ENCODE measurements at regions not wholly inside any gene's neighbourhood (a gene's known extent, or its start where the extent isn't known, plus 50 kb on each side); places are given as distances from the start of the nearest gene placed in this dataset.

- H3K27me3 Mint-ChIP-seq (ENCODE audit: low read depth, poor library complexity) = peaks cover 8% of the 10 kb centered on the region
- H3K36me3 Mint-ChIP-seq (ENCODE audit: low read depth) = no peaks in the 10 kb centered on the region
- H3K9me3 Mint-ChIP-seq = no peaks in the 10 kb centered on the region
- no peak overlapping the region for H3K27ac Mint-ChIP-seq
- H3K4me3 Mint-ChIP-seq = no peak overlapping the region
- no peak for DNase-seq
- TF ChIP-seq, protein P1, sequence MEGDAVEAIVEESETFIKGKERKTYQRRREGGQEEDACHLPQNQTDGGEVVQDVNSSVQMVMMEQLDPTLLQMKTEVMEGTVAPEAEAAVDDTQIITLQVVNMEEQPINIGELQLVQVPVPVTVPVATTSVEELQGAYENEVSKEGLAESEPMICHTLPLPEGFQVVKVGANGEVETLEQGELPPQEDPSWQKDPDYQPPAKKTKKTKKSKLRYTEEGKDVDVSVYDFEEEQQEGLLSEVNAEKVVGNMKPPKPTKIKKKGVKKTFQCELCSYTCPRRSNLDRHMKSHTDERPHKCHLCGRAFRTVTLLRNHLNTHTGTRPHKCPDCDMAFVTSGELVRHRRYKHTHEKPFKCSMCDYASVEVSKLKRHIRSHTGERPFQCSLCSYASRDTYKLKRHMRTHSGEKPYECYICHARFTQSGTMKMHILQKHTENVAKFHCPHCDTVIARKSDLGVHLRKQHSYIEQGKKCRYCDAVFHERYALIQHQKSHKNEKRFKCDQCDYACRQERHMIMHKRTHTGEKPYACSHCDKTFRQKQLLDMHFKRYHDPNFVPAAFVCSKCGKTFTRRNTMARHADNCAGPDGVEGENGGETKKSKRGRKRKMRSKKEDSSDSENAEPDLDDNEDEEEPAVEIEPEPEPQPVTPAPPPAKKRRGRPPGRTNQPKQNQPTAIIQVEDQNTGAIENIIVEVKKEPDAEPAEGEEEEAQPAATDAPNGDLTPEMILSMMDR (IDR thresholded peaks at IDR 0.05) = no peak
- peaks cover 16% of the 10 kb centered on the region for H3K4me1 Mint-ChIP-seq
Measured at GRCh38 chr6:87808005-87808757, 106.1 kb upstream of the AKIRIN2 start.

GRCh38 chr6:87807475-87807874 lies 105.4 kb upstream of the AKIRIN2 start:
- H3K9me3 Mint-ChIP-seq = no peaks in the 10 kb centered on the region
- H3K27ac Mint-ChIP-seq = no peak overlapping the region
- H3K36me3 Mint-ChIP-seq (ENCODE audit: low read depth) = no peaks in the 10 kb centered on the region
- DNase-seq = no peak
- H3K4me3 Mint-ChIP-seq = no peak overlapping the region
- peaks cover 16% of the 10 kb centered on the region for H3K4me1 Mint-ChIP-seq
- H3K27me3 Mint-ChIP-seq (ENCODE audit: low read depth, poor library complexity) = peaks cover 8% of the 10 kb centered on the region
- TF ChIP-seq, protein P1 (IDR thresholded peaks at IDR 0.05) = no peak

GRCh38 chr6:87806635-87807034 lies 104.6 kb upstream of the AKIRIN2 start:
- Mint-ChIP-seq H3K4me1 (peaks cover 11% of the 10 kb centered on the region), H3K4me3 (no peak overlapping the region), H3K27ac (no peak overlapping the region), H3K36me3 (ENCODE audit: low read depth) (no peaks in the 10 kb centered on the region), H3K27me3 (ENCODE audit: low read depth, poor library complexity) (peaks cover 8% of the 10 kb centered on the region), H3K9me3 (no peaks in the 10 kb centered on the region)
- DNase-seq = no peak
- TF ChIP-seq, protein P1 (IDR thresholded peaks at IDR 0.05) = no peak

- Mint-ChIP-seq H3K4me3 (no peak overlapping the region), H3K36me3 (ENCODE audit: low read depth) (no peaks in the 10 kb centered on the region), H3K27me3 (ENCODE audit: low read depth, poor library complexity) (peaks cover 13% of the 10 kb centered on the region), H3K27ac (peak overlapping the region; percentile 30), H3K4me1 (peaks cover 11% of the 10 kb centered on the region), H3K9me3 (no peaks in the 10 kb centered on the region)
- DNase-seq = no peak
- TF ChIP-seq, protein P1 (IDR thresholded peaks at IDR 0.05) = no peak
Measured at GRCh38 chr6:87806099-87806498, 104.1 kb upstream of the AKIRIN2 start.

- Mint-ChIP-seq H3K9me3 (no peaks in the 10 kb centered on the region), H3K27me3 (ENCODE audit: low read depth, poor library complexity) (peaks cover 10% of the 10 kb centered on the region), H3K27ac (no peak overlapping the region), H3K36me3 (ENCODE audit: low read depth) (no peaks in the 10 kb centered on the region), H3K4me3 (no peak overlapping the region), H3K4me1 (peaks cover 17% of the 10 kb centered on the region)
- TF ChIP-seq, protein P1 (IDR thresholded peaks at IDR 0.05) = no peak
- DNase-seq = no peak
Measured at GRCh38 chr6:87803791-87804190, 101.8 kb upstream of the AKIRIN2 start.

DNA sequence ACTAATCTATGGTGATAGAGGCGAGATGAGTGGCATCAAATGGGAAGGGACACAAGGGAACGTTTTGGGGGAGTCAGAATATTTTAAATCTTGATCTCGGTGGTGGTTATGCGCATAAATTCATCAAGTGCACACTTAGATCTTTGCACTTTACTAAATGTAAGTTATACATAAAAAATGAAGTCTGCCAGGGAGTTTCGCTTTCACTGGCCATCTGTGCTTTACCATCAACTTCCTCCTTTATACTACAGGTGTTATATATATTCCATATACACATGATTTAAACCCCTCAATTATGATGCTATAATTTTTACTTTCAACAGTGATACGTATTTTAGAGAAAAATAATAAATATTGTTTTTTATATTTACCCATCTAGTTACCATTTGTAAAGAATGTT lies 97.6 kb upstream of the AKIRIN2 start:
- no peak overlapping the region for H3K27ac Mint-ChIP-seq
- no peak overlapping the region for H3K4me3 Mint-ChIP-seq
- DNase-seq = no peak

More for the DNA sequence above, 97.6 kb upstream of the AKIRIN2 start:
- H3K27me3 Mint-ChIP-seq (ENCODE audit: low read depth, poor library complexity) = peaks cover 6% of the 10 kb centered on the region
- H3K4me1 Mint-ChIP-seq = peaks cover 19% of the 10 kb centered on the region
- no peaks in the 10 kb centered on the region for H3K9me3 Mint-ChIP-seq
- no peaks in the 10 kb centered on the region for H3K36me3 Mint-ChIP-seq (ENCODE audit: low read depth)
- TF ChIP-seq, protein P1 (IDR thresholded peaks at IDR 0.05) = no peak
